ENCODE measurements at regions not wholly inside any gene's neighbourhood (a gene's known extent, or its start where the extent isn't known, plus 50 kb on each side); places are given as distances from the start of the nearest gene placed in this dataset.

DNA sequence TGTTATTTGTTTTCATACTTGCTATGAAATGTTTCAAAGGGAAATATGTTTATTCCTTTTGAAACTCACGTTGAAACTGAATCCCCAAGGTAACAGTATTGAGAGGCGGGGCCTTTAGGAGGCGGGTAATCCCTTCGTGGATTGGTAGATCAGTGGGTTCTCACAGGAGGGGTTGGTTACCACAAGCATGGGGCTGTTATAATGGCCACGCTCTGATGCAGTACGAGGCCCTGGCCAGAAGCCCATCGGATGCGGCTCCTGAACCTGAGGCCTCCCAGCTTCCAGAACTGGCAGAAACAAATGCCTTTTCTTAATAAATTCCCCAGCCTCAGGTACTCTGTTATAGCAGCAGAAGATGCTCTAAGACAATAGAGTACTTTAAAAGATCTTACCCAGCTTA is 135.7 kb downstream of the ASB1 start:
- WGBS, 2 donors, result 69 to 78% methylated on average over 6 to 8 of the region's 8 CpGs
- Histone ChIP-seq H3K27me3 (no peaks in the 10 kb centered on the region), H3K27ac (no peak overlapping the region), H3K4me1 (peaks cover 0 to 5% (median 0%) of the 10 kb centered on the region in 3 donors), H3K9me3 (no peaks in the 10 kb centered on the region), H3K4me3 (no peak overlapping the region), H3K36me3 (no peaks in the 10 kb centered on the region)
- no peak for TF ChIP-seq POLR2A (IDR thresholded peaks at IDR 0.05)
- TF ChIP-seq, protein P1, sequence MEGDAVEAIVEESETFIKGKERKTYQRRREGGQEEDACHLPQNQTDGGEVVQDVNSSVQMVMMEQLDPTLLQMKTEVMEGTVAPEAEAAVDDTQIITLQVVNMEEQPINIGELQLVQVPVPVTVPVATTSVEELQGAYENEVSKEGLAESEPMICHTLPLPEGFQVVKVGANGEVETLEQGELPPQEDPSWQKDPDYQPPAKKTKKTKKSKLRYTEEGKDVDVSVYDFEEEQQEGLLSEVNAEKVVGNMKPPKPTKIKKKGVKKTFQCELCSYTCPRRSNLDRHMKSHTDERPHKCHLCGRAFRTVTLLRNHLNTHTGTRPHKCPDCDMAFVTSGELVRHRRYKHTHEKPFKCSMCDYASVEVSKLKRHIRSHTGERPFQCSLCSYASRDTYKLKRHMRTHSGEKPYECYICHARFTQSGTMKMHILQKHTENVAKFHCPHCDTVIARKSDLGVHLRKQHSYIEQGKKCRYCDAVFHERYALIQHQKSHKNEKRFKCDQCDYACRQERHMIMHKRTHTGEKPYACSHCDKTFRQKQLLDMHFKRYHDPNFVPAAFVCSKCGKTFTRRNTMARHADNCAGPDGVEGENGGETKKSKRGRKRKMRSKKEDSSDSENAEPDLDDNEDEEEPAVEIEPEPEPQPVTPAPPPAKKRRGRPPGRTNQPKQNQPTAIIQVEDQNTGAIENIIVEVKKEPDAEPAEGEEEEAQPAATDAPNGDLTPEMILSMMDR (IDR thresholded peaks at IDR 0.05), result no peak
- DNase-seq, result no peak
- intact Hi-C loops (cut with DNase I), result no loop called here

DNA sequence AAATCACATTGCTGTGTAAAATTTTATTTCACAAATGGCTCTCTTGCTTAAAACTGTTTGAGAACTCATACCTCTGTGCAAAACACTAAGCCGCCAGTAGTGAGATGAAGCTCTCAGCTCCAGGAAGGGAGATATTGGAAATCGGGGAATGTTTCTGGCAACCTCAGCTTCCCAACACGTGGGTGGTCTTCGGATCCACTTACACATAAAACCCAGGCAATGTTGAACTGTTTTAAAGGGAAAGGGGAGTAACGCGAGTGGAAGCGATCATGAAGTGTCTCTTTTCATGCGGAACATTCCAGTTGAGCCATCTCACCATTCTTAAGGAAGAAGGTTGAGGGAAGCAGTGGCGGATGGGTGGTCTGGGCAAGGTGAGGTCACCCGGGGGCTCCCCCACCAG is 136.8 kb downstream of the ASB1 start:
- Histone ChIP-seq H3K4me3 (no peak overlapping the region), H3K36me3 (no peaks in the 10 kb centered on the region), H3K4me1 (peaks cover 0 to 6% (median 0%) of the 10 kb centered on the region in 3 donors), H3K9me3 (no peaks in the 10 kb centered on the region), H3K27me3 (no peaks in the 10 kb centered on the region), H3K27ac (no peak overlapping the region)
- intact Hi-C loops (cut with DNase I), result no loop called here
- TF ChIP-seq POLR2A (IDR thresholded peaks at IDR 0.05), result no peak
- TF ChIP-seq, protein P1 (IDR thresholded peaks at IDR 0.05), result no peak
- DNase-seq, result no peak
- WGBS, 2 donors, result 71 to 78% methylated on average over 9 to 10 of the region's 10 CpGs

- Histone ChIP-seq H3K27me3 (no peaks in the 10 kb centered on the region), H3K9me3 (no peaks in the 10 kb centered on the region), H3K27ac (no peak overlapping the region), H3K4me1 (peaks cover 0 to 14% (median 0%) of the 10 kb centered on the region in 3 donors), H3K4me3 (no peak overlapping the region), H3K36me3 (no peaks in the 10 kb centered on the region)
- intact Hi-C loops (cut with DNase I), result no loop called here
- 77 to 83% methylated on average over 9 to 14 of the region's 16 CpGs for WGBS, 2 donors
- no peak for DNase-seq
- TF ChIP-seq POLR2A (IDR thresholded peaks at IDR 0.05), result no peak
- TF ChIP-seq, protein P1 (IDR thresholded peaks at IDR 0.05), result no peak
Measured at GRCh38 chr2:238564286-238564920, 137.7 kb downstream of the ASB1 start.

DNA sequence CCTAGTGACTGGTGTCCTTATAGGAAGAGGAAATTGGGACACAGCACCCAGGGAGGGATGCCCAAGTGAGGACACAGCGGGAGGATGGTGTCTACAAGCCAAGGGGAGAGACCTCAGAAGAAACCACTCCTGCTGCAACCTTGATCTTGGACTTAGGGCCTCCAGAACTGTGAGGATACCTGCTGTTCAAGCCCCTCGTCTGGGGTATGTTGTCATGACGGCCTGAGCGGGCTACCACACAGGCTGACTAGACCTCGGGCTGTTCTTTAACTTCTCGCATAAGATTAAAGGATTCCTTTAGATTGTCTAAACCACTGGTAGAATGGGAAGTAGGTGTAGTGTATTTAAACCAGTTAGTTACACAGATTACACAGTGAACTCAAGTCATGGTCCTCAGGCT is 138.3 kb downstream of the ASB1 start:
- Histone ChIP-seq H3K36me3 (no peaks in the 10 kb centered on the region), H3K9me3 (no peaks in the 10 kb centered on the region), H3K27ac (no peak overlapping the region), H3K4me1 (peaks cover 0 to 20% (median 0%) of the 10 kb centered on the region in 3 donors), H3K27me3 (no peaks in the 10 kb centered on the region), H3K4me3 (no peak overlapping the region)
- intact Hi-C loops (cut with DNase I), result no loop called here
- no peak for DNase-seq
- WGBS, 2 donors, result 89 to 92% methylated on average over 4 to 6 of the region's 6 CpGs
- TF ChIP-seq, protein P1 (IDR thresholded peaks at IDR 0.05), result no peak
- no peak for TF ChIP-seq POLR2A (IDR thresholded peaks at IDR 0.05)

- intact Hi-C loops (cut with DNase I), result no loop called here
- H3K4me3 ChIP-seq, result no peak overlapping the region
- no peaks in the 10 kb centered on the region for H3K9me3 ChIP-seq
- H3K36me3 ChIP-seq, result no peaks in the 10 kb centered on the region
- no peak for DNase-seq
- TF ChIP-seq POLR2A (IDR thresholded peaks at IDR 0.05), result no peak
- TF ChIP-seq, protein P1 (IDR thresholded peaks at IDR 0.05), result no peak
- 83 to 88% methylated on average over 5 to 6 of the region's 16 CpGs for WGBS, 2 donors
- no peak overlapping the region for H3K27ac ChIP-seq
- no peaks in the 10 kb centered on the region for H3K27me3 ChIP-seq
- H3K4me1 ChIP-seq, result peaks cover 0 to 21% (median 0%) of the 10 kb centered on the region in 3 donors
Measured at GRCh38 chr2:238566001-238566645, 139.4 kb downstream of the ASB1 start.
